NCI-H187 treated with DMSO at 0.1 percent for 48 hours (cell line): ENCODE measurements at regions not wholly inside any gene's neighbourhood (a gene's known extent, or its start where the extent isn't known, plus 50 kb on each side); places are given as distances from the start of the nearest gene placed in this dataset.
"Not testable (repeated sequence)": the region's sequence is repeated elsewhere in the genome, so short reads cannot be mapped to it uniquely, and the experiment has no call there.

Experiments
- DNase-seq: peaks from one replicate; lab custom pipeline; 2025; lab: John Stamatoyannopoulos, UW

DNA sequence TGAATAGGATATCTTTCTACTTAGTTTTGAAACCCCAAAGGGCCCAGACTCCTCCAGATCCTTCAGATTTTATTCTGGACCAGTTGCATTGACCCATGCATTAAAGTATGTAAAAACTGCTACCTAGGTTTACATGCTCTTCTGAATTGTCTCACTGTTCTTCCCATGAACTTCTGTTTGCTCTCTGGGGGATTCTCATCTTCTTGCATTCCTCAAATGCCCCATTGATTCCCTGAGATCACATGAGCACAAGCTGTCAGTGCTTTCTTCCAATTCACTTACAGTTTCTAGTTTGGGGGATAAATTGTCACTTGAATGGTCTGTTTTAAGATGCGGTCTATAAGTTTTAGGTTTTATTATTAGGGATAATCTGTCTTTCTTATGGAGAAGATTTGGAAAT, 188.9 kb upstream of the KIF2B start:
- no peak for DNase-seq

DNA sequence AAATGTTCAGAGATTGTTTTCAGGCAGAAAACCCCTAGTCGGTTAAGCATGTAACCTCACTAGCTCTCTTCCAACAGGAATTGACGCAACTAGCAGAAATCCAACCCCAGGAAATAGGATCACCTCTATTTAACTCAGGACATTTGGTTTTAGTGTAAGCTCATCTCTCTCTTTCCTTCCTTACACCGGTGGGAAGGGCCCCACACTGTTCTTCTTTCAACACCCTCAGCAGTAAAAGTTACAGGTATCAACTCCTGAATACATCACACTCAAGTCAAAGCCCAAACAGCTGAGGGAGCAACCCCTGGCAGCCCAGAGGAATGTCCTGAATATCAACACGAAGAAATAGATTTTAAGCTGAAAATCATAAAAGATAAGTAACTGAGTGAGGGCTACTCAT, 191.2 kb upstream of the KIF2B start:
- DNase-seq = no peak

DNA sequence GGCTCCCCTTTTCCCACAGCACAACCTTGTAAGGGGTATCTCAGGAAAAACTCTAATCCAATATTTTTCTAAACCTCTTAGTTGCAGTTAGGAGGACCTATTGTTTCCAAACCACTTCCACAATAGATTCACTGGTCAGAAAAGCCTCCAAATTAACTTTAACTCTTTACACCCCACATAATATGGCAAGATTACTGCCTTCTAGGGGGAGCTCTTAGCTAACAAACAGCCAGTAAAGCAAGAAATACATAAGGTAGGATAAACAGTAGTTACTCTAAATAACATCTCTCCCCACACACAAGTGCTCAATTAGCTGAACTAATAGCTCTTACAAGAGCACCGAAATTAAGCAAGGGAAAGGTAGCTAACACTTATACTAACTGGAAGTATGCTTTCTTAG, 192.1 kb upstream of the KIF2B start:
- no peak for DNase-seq

DNA sequence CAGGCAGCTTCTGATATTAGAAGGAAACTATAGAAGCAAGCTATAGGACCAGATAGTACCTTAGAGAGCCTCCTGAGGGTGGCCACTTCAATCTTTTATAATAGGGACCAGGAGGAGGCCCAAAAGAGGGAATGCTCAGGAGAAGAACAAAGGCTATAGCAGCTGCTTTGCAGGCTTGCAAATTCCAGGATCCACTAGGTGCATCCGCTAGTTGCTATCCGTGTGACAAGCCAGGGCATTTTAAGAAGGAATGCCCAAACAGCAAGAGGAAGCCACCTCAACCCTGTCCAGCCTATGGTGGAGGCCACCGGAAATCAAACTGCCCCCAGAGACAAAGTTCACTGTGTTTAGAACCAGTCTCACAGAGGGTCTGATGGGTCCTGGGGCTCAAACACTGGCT, 192.6 kb upstream of the KIF2B start:
- DNase-seq = no peak

DNA sequence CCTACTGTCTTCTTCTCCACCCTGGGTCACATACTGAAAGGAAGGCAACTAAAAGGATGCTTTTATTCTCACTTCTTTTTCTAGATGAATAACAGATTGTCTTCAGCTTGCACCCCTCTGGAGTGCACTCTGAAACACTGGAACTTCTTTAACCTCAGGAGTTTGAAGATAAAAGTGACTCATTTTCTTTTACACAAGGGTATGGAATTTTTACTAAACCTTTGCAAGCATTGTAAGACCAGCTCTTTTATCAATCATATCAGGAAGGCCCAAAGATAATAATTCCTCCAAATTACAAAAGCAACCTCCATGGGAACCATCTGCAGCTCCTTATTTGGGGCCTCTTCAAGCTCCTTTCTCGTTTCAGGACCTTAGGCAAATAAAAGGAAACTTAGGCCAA, 193.5 kb upstream of the KIF2B start:
- DNase-seq = no peak

DNA sequence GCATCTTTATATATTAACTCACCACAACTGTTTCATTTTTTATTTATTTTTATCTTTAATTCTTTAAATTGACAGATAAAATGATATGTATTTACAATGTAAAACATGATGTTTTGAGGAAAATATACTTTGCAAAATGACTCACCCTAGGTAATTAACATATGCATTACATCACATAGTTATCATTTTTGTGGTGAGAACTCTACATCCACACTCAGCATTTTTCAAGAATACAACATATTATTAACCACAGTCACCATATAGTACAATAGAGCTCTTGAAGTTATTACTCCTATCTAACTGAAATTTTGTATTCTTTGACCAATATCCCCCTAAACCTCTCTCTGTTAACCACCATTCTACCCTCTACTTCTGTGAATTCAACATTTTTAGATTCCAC, 194.7 kb upstream of the KIF2B start:
- no peak for DNase-seq

DNA sequence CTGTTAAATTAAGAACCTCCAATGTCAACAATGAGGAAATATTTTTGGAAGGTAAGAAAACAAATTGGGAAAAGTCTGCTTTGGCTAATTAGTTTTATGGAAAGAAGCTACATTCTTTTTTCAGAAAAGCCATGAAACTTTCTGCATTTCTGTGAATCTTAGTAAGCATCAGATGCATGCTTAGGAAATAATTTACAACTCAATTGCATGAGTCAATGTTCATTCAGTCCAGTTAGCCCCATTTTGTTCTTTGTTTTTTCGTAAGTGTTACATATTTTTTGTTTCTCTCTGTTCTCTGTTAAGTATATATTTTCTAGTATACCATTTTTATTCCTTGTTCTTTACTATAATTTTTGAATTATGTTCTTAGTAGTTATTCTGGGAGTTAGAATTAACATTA, 195.2 kb upstream of the KIF2B start:
- DNase-seq = no peak

DNA sequence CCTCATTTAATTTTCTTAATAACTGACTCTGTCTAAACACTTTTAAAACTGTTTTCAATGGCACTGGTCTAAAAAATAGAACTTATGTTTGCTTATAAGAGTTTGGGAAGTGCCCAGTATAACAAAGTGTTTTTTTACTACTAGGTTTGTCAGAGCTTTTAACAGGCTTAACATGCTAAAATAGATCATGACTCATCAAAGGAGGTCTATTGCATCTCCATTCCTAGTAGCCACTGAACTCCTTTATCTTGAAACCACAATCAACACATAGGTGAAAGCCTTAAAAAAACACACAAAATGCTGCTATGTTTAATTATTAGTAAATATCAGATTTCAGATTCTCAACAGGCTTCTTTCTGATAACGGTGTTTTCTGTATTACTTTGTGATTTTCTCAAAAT, 196.4 kb upstream of the KIF2B start:
- no peak for DNase-seq

DNA sequence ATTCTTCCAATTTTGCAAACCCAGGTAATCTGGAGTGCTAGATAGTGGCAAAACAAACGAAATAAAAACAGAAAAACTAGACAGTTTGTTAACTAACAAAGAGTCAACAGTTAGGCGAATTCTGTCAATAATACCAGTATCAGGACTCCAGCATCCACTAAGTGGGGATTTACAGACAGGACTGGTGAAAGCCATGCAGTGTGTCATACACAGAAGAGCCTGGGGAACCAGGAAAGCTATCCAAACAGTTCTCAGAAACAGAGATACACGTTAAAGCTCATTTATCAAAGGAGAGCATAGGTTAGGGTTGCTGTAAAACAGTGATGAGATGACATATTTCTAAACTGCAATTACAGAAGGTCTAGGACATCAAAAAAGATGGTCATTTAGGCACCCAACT, 203.7 kb upstream of the KIF2B start:
- no peak for DNase-seq

DNA sequence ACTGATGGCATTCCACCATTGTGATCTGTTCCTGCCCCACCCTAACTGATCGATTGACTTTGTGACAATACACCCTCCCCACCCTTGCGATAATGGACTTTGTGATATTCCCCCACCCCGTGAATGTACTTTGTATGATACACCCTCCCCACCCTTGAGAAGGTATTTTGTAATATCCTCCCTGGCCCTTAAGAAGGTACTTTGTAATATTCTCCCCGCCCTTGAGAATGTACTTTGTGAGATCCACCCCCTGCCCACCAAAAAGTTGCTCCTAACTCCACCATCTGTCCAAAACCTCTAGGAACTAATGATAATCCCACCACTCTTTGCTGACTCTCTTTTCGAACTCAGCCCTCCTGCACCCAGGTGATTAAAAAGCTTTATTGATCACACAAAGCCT, 214.5 kb upstream of the KIF2B start:
- not testable (repeated sequence) for DNase-seq

DNA sequence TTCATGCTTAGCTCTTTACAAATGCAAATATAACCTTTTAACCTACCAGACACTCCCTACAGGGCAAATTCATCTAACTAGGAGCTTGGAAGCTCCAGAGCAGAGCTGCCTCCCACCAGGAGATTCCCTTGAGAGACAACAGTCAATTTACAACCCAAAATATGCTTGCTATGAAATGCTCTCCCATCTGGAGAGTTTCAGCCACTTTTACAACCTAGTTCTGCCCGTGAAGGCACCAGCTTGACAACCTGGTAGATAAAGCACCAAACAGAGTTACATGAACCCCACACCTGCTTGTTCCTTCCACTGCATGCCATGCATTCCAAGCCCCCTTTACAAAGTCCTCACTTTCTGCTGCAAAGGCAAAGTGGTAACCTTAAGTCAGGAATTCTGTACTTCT, 215.3 kb upstream of the KIF2B start:
- no peak for DNase-seq

DNA sequence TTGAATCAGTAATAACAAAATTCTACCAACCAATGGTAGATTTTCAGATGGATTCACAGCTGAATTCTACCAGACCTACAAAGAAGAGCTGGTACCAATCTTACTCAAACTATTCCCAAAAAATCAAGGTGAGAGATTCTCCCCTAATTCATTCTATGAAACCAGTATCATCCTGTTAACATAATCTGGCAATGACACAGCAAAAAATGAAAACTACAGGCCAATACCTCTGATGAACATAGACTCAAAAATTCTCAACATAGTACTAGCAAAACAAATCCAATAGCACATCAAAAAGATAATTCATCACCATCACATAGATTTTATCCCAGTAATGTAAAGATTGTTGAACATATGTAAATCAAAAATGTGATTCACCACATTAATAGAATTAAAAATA, 234.4 kb upstream of the KIF2B start:
- no peak for DNase-seq

DNA sequence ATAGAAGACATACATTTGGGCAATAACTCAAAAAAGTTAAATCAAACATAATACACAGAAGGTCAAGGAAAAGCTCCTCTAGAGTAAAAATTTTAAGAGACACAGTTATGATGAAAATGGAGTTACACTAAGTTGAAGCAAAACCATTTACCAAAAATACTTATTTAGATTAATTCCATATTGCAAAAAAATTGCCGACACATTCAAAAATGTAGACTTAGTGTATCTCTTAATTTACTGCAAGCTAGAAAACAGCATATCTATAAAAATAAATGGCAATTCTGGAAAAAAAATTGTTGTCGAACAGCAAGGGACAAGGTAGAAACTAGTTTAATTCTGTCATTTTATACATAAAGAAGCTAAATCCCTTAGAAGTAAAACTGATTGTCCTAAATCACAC, 248.7 kb upstream of the KIF2B start:
- DNase-seq = no peak

DNA sequence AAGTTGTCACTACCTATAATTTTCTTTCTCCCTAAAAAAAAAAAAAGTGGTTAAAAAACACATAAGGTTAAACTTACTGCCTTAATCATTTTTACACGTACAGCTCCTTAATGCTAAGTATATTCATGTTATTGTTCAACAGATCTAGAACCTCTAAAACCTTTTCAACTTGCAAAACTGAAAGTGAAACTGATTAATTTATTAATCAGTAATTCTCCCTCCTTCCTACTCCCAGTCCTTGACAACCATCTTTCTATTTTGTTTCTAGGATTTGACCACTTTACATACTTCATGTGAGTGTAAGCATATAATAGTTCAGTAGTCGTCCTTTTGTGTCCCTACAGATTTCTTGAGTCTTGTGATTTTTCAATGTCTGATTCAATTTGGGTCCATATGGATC, 251.4 kb upstream of the KIF2B start:
- DNase-seq = no peak

DNA sequence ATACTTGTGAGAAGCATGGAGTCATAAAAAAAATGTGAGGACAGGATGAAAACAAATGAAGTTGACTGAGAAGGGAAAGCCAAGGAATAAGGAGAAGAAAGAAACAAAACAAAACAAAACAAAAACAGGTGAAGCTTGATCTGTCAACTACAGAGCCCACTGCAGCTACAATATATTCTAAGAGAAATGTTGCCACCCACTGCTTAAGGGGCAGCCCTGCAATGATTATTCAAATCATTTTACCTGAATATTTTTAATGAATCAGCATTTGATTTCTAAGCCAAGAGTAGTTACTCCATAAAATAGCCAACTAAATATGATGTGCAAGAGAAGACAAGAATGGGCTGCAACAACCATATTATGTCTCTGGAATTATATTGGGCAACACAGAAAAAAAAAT, 252.0 kb upstream of the KIF2B start:
- no peak for DNase-seq

DNA sequence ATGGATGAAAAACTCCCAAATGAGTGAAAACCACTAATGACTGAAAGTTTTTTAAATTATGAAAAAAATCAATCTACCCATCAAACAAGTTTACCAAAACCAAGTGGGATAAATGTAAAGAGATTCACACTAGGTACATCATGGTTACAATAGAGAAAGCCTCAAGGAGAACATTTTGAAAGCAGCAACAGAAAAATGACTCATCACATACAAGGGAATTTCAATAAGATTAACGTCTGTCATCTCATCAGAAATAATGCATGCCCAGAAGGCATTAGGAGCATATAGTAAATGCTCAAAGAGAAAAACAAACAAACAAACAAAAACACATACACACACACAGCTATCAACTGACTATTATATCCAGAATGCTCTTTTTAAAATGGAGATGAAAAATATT, 261.8 kb upstream of the KIF2B start:
- DNase-seq = no peak

DNA sequence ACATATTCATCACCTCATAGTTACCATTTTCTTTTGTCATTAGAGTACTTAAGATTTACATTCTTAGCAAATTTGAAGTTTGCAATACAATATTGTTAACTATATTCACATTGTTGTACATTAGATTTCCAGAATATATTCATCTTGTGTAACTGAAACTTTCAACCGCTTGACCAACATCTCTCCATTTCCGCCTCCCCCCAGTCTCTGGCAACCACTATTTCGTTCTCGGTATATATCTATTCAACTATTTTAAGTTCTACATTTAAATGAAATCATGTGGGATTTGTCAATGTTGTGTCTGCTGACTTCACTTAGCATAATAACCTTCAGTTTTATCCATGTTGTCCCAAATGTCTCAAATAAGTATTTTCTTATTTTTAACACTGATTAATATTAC, 274.5 kb upstream of the KIF2B start:
- no peak for DNase-seq

DNA sequence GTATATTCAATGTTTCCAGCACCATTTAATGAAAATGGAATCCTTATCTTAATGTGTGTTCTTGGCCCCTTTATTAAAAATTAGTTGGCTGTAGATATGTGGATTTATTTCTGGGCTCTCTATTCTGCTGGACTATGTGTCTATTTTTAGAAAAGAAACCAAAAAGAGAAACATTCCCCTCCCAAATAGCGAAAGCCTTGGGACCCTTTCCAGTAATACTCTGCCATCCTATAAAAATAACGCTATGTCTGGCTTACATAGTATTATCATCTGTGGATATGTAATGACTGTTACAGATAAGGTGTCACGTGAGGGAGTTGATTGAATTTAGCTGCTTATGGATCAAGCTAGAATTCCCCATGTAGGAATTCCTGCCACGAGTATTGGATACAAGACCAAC, 279.3 kb upstream of the KIF2B start:
- no peak for DNase-seq

DNA sequence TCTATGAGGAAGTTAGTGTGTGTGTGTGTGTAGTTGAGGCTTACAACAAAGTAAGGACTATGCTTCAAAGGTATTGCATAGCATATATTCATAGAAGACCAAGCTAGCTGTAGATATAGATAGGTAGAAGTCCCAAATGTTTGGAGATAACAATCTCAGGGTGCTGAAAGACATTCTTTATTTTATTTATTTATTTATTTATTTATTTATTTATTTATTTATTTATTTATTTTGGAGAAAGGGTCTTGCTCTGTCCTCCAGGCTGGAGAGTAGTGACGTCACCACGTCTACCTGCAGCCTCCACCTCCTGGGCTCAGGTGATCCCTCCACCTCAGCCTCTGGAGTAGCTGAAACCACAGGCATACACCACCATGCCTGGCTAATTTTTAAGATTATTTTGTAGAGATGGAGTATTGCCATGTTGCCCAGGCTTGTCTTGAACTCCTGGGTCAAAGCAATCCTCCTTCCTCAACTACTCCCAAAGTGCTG, 284.6 kb upstream of the KIF2B start:
- no peak for DNase-seq

DNA sequence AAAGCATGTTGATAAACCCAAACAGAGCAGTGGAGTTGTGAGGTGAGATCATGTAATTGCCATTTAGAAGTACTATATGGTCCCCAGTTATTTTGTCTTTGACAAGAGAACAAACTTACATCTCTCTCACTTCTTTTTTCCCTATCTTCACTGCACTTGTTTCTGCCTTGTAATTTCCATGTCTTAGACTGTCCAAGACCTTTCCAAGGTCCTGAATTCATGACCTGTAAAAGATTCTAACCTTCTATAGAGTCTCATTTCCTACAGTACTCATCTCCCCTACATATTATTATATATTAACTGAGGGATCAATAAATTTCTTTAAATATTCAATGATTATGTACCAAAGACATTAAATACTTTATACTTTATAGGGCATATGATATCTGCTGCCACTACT, 295.3 kb upstream of the KIF2B start:
- no peak for DNase-seq

DNA sequence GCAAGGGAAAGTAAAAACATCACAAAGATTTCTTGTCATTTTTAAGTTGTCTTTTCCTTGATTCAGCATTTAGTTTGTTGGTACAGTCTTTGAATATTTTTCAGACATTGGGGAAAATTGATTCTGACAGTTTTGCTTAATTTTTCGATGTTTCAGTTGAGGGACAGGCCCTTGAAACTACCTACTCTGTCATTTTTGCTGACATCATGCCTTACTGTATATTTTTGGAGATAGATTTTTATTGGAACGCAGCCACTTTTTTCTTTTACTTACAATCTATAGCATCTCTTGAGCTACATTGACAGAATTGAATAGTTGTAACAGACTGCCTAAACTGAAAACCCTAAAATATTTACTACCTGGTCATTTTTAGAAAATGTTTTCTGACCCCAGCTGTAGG, 297.1 kb upstream of the KIF2B start:
- DNase-seq = no peak

DNA sequence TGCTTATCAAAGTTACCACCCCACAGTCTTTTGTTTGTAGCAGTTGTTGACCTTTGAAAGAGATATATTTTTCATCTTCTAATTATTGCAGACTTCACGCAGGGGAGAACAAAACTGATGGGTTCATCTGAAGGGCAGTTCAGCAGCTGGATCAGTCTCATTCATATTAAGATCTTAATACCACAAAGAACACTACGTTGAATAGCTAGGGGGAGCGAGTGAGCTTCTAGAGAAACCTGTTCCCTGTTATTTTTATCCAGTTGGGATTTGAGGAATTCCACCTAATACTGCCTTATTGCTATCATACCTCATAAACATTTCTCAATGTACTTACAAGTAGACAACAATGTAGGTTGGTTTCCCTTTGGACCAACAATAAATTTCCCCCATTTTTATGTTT, 306.1 kb upstream of the KIF2B start:
- no peak for DNase-seq

DNA sequence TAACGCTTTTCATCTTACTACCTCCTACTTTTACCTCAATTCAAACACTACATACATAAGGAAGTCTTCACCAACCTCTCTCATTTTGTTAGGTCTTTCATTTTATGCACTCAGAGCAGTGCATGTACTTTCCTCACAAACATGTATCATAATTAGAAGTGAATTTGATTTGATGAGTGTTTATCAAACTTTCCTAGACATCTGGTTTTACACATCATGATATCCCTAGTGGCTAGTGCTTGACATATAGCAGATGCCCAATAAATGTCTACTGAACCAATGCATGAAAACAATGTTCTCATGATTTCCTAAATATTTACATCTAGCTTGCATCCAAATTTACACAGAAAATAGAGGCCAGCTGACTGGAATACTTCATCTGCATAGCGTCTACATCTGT, 323.4 kb upstream of the KIF2B start:
- DNase-seq = no peak

DNA sequence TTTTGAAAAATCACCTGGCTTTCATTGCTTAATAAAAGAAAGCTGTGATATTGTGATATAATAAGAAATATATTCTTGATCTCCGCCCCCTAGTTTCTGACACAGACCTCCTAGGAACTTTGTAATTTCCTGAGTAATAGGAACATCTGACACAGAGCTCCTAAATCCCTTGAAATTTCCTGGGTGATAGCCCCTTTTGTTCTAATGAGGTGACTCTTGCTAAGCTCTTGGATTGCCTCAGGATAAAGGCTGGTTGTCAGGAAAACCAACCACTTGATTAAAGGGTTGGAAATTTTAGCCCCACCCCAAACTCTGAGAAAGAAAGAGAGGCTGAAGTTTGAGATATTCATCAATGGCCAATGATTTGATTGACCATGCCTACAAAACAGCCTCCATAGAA, 326.4 kb upstream of the KIF2B start:
- no peak for DNase-seq

DNA sequence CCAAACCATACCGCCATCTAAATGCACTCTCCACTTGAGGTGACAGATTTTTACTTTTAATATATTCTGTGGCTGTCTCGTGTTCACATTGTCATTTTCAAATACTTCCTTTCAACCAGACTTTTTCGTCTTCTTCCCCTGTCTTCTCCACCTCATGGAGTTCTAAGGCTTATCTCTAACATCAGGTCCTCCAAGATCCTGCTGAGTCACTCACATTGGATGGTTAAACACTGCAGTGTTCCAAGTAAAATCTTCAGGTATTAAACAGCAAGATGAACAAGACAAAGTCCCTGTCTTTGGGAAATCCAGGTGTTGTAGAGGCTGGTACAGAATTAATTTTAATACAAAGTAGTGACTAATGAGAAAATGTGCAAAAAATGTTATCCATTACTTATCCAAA, 330.2 kb upstream of the KIF2B start:
- no peak for DNase-seq
